ENCODE measurements at regions not wholly inside any gene's neighbourhood (a gene's known extent, or its start where the extent isn't known, plus 50 kb on each side); places are given as distances from the start of the nearest gene placed in this dataset.
A peak's percentile ranks its signal among the peaks of the same experiment; 100 is the strongest.
"Not testable (repeated sequence)": the region's sequence is repeated elsewhere in the genome, so short reads cannot be mapped to it uniquely, and the experiment has no call there.

DNA sequence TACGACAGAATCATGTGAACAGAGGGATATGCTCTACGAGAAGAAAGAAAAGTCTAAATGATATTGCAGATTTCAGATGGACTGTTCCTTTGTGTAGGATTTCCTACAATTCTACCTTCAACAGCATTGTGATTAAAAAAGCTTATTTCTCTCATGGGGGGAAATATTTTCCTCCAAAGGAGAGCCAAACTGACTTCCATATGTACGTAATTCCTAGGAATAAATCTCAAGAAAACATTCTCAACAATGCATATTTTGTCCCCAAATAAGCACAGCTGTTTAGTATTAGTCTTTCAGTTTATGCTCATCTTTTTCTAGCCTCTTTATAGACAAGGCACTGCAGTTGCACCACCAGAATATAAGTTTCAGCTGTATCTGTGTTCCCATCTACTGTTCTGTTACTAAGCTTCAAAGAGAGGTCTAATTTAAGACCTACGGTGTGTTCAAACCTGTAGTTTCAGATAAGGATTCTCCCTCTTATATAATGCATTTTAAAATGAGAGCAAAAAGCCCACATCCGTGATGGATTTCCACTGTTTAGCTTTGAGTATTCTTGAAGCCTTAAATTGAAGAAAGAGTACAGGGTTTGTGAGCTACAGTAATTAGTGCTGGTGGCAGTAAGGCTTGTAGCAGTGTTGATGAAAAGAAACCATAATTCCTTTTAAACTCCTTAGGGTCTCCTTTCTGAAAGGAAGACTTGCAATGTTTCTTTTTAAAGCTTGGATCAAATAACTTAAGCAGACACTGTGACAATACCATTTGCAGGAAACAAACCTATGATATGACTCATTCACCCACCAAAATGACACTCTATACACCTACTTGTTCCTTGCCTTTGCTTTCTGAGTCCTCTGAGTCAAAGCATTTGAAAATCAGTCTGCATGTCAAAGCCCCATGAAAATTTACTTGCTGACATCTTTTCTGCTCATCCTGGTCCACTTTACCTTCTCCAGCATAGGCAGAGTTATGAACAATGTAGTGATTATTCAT lies 754.1 kb downstream of the NOVA1 start:
- no peak for DNase-seq

DNA sequence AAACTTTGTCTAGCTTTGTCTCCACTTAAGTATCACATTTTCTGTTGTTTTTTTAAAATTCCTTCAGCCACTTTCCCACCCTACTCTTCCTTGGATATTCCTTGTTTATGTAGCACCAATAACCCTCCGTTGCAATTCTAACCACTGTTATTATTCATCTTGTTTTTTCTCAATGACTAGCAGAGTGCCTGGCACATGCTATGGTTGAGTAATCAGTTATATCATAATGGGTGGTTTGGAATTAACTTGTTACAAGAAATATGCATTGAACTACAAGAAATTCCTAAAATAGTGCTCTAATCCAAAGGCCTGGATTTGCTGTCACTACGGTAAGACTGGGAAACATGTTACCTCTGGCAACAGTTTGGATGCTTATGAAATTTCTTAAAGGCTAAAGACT lies 756.6 kb downstream of the NOVA1 start:
- DNase-seq: no peak

DNA sequence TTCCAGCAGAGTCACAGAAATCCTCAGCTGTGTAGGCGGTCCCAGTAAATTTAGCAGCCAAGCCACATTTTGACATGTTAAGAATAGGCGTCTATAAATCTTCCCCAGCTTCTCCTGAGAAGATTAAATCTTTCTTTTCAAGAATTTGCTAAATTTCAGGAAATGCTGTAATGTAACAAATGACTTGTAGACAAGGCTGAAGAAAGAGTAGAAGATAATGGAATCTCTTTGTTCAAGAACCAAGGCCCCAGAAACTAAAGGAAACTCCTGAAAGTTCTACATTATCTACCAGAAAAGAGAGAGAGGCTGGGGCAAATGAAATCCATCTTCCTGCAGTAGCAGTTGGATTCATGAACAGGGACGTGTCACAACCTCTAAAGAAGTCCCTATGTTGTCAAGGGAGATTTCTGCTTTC lies 760.3 kb downstream of the NOVA1 start:
- no peak for DNase-seq

DNA sequence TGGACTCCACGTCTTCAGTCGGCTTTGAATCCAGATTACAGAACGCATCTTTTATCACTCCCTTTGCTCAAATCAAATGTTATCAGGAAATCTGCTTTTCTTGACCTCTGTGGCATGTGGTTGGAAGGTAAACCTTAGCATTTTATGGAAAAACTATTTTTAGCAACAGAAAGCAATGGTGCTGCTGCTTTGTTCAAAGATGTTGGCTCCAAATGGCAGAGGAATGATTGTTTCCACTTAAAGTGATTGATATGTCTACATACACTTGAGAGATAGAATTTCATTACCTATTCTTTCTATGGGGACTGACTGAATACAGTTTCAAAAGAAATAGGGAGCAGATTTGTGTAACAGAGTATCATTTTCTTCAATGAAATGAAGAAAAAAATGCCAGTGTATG lies 761.2 kb downstream of the NOVA1 start:
- no peak for DNase-seq

DNA sequence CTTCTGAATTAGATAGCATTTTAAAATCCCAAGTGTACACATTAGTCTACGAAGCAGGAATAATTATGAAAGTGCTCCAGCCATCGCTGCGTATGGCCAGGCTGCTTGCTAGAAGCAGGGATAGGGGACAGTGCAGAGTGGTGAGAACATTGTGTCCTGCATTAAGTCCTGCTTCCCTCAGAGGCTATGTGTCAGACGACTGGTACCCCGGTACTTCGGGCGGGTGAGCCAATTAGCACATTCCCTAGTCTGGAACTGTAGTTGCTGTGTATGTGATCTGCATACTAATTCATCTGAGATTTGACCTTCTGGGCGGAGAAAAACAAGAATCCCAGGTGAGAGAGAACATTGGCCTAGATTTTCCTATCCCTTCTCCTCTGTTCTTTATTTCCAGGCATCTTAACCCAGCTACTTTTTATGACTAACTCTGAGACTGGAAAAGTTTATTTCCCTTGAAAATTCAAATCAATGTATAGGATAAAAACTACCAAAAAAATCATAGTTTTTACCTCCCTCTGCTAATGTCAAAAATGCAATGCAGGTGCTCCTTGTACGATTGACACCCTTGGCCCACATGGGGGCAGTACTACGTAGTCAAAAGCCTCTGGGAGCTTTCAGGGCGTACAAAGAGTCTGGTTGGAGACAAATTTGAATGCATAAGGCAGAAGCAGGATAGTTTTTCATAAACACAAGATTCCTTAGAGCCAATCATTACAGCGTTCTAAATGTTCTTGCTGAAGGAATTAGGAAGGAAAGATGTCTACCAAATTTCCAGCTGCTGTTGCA lies 764.3 kb downstream of the NOVA1 start:
- DNase-seq: peak; percentile 85 to 88

DNA sequence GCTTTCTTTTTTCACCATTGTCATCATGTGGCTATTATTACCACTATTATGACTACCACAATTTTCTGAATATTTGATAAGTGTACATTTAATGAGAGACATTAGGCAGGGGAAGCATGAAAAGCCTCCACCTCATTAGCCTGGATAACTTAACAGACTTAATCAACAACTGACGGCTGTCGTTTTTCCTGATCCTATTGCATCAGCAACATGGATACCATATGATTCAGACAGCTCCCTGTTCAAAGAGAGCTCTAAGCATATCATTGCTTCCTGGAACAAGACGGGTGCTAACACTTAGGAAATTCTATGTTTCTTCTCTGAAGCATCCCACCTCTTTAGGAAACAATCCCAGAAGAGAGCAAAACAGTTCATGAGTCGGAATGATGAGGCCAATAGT lies 765.2 kb downstream of the NOVA1 start:
- no peak for DNase-seq

DNA sequence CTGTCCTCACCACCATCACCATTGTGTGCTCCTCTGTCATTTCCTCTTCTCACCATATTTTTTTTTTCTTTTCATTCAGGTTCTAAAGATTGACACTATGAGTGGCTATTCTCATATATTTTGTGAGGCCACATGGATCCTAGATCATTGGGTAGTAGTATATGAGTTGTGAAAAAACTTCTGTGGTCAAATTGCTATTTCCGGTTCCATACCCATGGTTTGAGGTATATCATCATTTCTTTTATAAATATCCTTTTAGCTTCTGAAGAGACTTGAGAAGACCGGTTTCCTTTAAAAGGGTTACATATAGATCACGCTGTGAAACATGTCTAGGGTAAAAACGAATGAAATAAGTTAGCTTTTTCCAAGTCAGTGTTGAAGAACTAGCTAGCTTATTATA lies 769.3 kb downstream of the NOVA1 start:
- DNase-seq: no peak

DNA sequence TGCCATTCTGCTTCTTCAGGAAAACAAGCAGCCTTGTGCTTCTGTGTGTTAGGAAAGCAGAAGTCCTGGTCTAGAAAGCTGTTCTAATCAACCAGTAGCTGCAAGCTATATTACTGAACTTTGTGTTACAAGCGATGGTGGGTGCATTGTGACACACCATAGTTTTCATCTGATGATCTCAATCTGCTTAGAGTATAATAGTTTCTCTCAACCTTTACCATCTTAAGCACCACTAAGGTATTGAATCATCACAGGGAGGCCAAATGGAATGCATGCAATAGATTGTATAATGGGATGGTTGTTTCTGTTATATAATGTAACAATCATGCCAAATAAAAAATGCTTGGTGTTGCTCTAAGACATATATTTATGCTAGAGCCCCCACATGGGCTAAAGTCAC lies 771.7 kb downstream of the NOVA1 start:
- DNase-seq: no peak

DNA sequence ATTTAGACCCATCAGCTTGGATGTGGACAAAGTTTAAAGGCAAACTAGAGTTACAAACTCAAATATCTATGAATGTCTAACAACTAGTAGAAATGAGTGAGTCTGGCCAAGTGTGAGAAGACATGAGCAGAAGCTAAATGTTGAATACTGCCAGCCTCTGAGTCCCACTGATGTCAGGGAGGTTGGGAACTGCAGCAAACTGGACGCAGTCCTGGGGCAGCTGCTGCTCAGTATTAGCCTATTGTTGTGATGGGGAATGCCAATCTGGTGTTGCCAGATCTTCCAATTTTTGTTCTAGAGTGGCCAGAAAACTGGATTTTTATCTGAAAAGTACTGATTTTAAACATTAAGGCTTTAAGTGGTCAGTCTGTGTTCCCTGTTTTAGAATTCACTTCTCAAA lies 770.4 kb upstream of the STXBP6 start:
- no peak for DNase-seq

DNA sequence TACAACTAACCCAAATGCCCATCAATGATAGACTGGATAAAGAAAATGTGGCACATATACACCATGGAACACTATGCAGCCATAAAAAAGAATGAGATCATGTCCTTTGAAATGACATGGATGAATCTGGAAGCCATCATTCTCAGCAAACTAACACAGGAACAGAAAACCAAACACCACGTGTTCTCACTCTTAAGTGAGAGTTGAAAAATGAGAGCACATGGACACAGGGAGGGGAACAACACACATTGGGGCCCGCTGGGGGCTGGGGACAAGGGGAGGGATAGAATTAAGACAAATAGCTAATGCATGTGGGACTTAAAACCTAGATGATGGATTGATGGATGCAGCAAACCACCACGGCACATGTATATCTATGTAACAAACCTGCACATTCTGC lies 764.7 kb upstream of the STXBP6 start:
- not testable (repeated sequence) for DNase-seq

DNA sequence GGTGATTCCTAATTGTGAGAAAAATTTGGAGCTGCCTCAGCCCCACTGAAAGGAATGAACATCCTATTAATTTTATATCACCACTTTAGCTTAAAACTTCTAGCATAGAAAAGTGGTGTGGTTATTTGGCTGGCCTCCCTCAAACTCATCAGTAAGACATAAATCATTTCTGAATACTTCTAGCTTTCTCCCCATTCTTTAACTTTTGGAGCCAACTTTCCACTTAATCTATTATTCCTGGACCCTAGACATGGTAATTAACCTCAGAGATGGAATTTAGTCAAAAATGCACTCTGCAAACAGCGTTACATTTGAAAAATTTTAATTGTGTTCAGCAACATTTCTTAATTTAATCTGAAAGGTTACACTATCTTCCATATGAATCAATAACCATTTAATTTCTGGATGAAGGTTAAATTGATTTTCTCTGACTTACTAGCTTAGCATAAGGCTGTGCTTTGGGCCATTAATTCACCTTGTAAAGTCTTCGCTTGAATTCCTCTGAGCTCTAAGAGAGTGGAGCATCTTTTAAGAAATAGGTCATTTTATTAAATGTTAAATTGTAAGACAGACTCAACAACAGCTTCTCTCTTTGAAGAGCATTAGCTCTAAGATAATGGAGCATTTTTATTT lies 753.6 kb upstream of the STXBP6 start:
- peak in 1 of 2 experiments; percentile 50 for DNase-seq

DNA sequence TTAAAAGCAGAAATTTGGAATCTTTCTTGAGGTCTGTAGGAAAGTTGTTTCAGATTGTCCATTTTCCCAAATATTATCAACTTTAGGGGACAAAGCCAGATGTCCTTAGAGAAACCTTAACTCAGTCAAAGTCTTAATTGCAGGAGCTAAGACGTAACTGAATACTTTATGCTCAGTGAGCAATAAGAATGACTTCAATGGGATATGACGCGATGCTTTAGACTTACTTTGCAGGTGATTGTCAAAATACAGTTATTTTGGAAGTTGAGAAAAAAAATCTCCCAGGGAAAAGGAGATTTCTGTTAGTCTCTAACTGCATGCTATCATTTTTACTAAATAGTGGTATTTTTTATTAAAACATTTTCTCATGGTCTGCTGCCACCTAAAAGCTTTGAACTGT lies 750.9 kb upstream of the STXBP6 start:
- no peak for DNase-seq

DNA sequence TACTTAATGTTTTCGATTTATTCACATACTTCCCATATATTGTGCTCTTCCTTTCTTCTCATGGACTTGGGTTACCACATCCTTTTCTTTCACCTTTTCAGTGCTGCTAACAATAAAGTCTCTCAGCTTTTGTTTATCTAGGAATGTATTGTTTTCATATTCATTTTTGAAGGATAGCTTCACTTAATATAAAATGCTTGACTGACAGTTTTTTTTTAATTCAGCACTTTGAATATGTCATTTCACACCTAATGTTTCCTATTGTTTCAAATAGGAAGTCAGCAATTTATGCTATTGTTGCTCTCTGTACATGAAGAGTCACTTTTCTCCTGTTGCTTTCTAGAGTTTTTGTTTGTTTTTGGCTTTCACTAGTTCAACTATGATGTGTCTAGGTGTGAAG lies 738.3 kb upstream of the STXBP6 start:
- no peak for DNase-seq

DNA sequence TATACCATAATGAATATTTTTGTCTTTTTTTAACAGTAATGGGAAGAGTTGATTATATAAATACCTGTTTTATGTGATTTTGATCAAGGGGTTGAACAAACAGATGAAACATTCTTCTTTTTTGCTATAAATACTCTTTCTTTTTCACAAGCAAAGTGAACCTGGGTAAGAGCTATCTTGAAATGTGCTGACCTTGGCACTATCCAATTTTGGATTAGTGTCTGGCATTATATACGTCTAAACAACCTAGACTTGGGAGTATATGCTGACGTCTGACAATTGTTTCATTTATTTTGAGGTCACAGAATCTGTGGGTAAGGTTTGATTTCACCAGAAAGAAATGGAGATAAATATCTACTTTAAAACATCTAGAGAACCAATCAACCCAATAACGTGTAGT lies 716.0 kb upstream of the STXBP6 start:
- DNase-seq: no peak

DNA sequence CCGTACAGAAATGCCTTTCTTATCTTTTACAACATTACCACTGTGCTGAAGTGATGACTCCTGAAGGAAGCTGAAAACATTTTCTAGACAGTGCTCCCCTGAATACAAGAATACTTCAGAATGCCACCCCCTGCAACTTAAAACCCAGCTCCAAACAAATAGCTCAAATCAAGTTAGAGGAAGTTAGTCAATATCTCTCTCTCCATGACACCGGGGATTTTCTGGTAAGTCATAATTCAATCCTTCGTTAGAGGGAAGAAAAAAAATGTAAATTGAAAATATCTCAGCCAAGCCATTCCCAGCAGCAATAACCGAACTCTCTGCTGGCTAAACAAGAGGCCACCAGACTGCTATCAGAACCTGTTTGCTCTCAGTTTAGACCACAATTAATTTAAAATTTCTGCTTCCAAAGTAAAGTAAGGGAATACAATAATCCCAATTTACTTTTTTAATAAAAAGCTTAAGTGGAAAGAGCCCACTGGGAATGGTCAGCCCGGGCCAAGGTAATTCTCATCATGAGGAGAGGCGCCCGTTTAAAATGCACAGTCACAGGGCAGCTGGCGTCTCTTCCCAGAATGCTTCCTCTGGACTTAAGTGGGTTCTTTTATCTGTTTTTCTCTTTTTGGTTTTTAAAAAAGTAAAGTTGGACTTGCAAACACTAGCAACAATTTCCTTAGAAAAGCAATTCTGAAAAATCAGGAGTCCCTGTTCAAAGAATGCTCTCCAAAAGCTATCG lies 710.1 kb upstream of the STXBP6 start:
- no peak for DNase-seq

DNA sequence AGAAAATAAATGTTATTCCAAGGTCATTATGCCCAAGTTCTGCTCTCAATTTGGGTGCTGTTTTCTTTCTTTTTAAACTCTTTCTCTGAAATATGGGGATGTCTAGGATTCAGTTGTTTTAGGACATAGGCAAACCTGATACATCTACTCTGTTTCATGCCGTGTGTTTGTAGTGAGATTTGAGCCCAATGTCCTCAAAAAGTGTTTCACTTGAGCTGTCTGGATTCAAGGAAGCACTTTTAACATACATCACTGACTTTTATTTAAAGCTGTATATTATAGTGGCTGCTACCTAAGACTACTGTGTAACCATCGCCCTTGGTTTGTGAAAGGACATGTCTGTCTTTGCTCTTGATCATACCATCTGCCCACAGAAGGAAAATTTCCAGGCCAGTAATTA lies 709.3 kb upstream of the STXBP6 start:
- no peak for DNase-seq

DNA sequence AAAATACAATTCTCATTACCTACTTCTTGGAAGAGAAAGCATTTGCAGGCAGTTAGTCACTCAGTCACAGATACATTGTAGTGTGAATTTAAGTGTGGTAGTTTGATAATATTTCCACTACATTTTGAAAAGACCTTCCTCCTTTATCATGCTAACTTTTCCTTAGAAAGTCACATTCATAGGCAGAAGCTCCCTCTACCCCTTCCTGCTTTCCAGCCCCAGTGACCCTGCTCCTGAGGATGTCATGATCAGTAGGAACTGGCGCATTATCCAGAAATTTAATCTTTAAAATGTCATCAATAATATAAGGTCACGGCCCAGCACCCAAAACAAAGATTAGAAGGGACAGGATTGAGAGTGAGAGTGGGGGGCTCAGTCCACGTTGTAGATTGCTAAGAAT lies 707.4 kb upstream of the STXBP6 start:
- DNase-seq: no peak

DNA sequence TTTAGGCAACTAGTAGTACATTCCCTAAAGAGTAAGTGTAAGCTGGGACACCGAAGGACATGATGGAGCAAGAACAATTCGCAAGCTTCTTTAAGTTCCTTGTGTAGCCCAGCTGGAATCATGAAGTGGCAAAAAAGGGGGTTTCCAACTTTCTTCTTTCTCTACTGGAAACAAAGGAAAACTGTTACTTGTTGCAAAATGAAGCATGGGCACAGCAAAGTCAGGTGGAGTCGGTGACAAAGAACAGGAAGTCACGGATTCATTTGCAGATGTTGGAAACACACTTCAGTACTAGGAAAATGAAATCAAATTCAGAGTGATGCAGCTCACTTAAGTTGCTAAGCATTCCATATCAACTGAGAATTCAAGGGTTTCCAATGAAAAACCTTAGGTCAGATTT lies 706.9 kb upstream of the STXBP6 start:
- no peak for DNase-seq

DNA sequence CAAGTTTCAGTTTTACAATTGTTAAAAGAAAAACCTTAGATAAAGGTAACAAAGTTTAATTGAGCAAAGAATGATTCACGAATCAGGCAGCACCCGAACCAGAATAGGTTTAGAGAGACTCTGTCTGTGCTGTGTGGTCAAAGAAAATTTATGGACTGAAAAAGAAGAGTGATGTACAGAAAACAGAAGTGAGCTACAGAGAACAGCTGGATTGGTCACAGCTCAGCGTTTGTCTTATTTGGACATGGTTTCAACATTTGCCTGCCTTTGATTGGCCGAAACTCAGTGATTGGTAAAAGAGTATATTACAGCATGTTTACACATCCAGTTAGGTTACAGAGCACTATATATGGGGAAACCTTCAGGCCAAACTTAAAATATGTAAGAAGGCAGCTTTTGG lies 703.2 kb upstream of the STXBP6 start:
- no peak for DNase-seq

DNA sequence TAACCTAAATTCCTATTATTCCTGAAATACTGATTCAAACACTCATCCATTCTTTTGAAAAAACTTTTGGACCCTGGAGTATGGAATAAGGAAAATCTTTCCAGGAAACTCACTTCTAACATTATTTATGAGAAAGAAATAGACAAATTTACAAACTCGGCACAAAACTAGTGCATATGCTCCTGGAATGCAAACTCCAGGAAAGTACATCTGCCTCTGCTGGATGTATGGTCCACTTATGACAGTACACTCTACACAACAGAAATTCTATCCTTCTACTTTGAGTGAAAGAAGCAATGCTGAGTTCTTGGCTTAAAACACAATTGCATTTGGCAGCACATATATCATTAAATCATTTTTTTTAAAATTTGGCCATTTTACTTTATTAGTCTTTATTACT lies 700.5 kb upstream of the STXBP6 start:
- DNase-seq: peak in 1 of 2 experiments; percentile 58

Measured in NCI-H446 (cell line).